ENCODE measurements at regions not wholly inside any gene's neighbourhood (a gene's known extent, or its start where the extent isn't known, plus 50 kb on each side); places are given as distances from the start of the nearest gene placed in this dataset.

- WGBS, 2 donors, result 90 to 93% methylated on average over 1 of the region's 1 CpG
- DNase-seq, result no peak
- Histone ChIP-seq H3K27me3 (no peaks in the 10 kb centered on the region), H3K36me3 (ENCODE audit: low read depth, missing control alignments) (no peaks in the 10 kb centered on the region), H3K9me3 (no peaks in the 10 kb centered on the region), H3K4me1 (no peaks in the 10 kb centered on the region), H3K4me3 (no peak overlapping the region), H3K27ac (no peak overlapping the region)
- intact Hi-C loops (cut with DNase I; ENCODE audit: low total_unique reads), result no loop called here
- TF ChIP-seq POLR2A (IDR thresholded peaks at IDR 0.05) (no peak), CTCF (IDR thresholded peaks at IDR 0.05) (no peak)
These were observed 110.7 kb downstream of the INHBA start for GRCh38 chr7:41592236-41592635.

DNA sequence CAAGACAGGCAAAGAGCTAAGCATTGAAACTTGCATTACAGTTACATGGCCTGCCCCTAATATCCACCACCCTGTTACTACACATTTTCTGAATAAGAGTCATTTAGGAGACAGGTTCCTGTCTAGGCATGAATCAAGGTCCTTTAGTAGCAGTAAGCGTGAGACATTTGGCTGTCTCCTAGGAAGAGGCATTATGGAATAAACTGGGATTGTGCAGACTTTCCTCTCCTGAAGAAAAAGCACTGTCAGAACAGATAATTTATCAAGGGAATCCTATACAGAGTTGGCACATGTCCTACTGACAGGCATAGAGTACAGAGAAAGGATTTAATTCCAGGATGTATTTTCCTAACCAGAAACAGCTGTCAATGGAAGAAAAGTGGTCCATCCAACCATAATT is 111.9 kb downstream of the INHBA start:
- DNase-seq, result no peak
- no peaks in the 10 kb centered on the region for H3K4me1 ChIP-seq
- H3K4me3 ChIP-seq, result no peak overlapping the region
- no peak overlapping the region for H3K27ac ChIP-seq
- 87 to 94% methylated on average over 1 of the region's 1 CpG for WGBS, 2 donors
- H3K9me3 ChIP-seq, result no peaks in the 10 kb centered on the region
- H3K27me3 ChIP-seq, result no peaks in the 10 kb centered on the region
- intact Hi-C loops (cut with DNase I; ENCODE audit: low total_unique reads), result no loop called here
- no peak for TF ChIP-seq POLR2A (IDR thresholded peaks at IDR 0.05)
- TF ChIP-seq CTCF (IDR thresholded peaks at IDR 0.05), result no peak
- no peaks in the 10 kb centered on the region for H3K36me3 ChIP-seq (ENCODE audit: low read depth, missing control alignments)

DNA sequence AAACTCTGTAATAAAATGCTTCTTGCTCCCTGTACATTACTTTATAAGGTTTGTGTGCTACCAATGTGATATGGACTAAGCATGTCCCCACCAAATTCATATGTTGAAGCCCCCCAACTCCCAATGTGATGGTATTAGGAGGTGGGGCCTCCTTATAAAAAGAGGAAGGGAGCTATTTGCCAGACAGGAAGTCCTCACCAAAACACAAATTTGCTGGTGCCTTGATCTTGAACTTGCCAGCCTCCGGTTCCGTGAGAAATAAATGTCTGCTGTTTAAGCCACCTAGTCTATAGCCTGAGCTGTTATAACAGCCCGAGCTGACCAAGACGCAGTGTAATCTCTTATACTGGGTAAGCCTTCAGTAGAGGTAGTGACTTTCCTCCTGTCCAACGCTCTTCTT is 114.5 kb downstream of the INHBA start:
- Histone ChIP-seq H3K9me3 (no peaks in the 10 kb centered on the region), H3K27ac (no peak overlapping the region), H3K36me3 (ENCODE audit: low read depth, missing control alignments) (no peaks in the 10 kb centered on the region), H3K27me3 (no peaks in the 10 kb centered on the region), H3K4me1 (no peaks in the 10 kb centered on the region), H3K4me3 (no peak overlapping the region)
- DNase-seq, result no peak
- intact Hi-C loops (cut with DNase I; ENCODE audit: low total_unique reads), result no loop called here
- TF ChIP-seq CTCF (IDR thresholded peaks at IDR 0.05) (no peak), POLR2A (IDR thresholded peaks at IDR 0.05) (no peak)
- WGBS, 2 donors, result 92 to 93% methylated on average over 5 of the region's 5 CpGs

DNA sequence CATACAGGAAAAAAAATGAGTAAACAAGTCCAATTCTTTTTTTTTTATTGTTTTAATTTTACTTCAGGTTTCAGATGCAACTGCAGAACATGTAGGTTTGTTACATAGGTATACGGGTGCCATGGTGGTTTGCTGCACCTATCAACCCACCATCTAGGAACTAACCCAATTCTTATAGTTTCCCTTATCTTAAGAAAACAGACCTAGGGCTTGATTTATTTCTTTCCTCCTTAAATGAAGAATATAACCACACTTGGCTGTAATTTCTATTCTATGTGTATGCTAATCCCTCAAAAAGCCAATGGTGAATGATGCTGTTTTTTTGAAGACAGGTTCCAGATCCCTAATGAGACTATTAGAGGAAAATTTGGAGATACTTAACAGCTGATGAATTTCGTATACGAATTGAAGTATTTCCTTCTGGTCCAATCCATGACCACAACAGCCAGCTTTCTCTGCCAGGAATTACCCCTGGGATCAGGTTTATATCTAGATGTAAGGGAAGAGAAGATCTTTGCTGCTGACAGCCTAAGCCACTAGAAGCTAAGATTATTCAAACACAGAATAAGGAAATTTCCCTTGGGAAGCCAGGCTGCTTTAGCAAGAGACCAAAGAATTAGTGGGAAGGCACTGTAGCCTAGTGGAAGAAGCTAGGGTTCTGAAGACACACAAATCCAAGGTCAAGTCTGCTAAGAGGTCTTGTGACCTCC is 115.8 kb downstream of the INHBA start:
- Histone ChIP-seq H3K4me3 (no peak overlapping the region), H3K27ac (no peak overlapping the region), H3K9me3 (no peaks in the 10 kb centered on the region), H3K36me3 (ENCODE audit: low read depth, missing control alignments) (no peaks in the 10 kb centered on the region), H3K4me1 (no peaks in the 10 kb centered on the region), H3K27me3 (no peaks in the 10 kb centered on the region)
- TF ChIP-seq CTCF (IDR thresholded peaks at IDR 0.05), result no peak
- TF ChIP-seq POLR2A (IDR thresholded peaks at IDR 0.05), result no peak
- 81 to 87% methylated on average over 3 of the region's 3 CpGs for WGBS, 2 donors
- intact Hi-C loops (cut with DNase I; ENCODE audit: low total_unique reads), result no loop called here
- no peak for DNase-seq

DNA sequence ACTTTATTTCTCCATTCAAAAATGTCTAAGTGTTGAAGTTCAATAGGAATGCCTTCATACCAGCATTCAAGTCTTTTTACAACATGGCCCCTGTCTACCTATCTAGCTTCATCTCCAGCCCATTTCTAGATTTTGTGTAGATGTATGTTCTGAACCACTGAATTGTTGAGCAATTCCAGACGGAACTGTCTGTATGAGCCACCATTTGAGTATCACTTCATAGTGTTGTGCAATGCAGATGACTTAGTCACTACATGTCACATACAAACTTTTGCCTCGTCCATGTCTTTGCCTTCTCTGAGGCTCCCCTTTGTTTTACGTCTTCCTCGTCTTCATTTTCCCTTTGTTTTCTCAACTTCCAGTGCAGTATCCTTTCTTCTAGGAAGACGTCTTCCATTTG is 118.1 kb downstream of the INHBA start:
- TF ChIP-seq CTCF (IDR thresholded peaks at IDR 0.05), result no peak
- TF ChIP-seq POLR2A (IDR thresholded peaks at IDR 0.05), result no peak
- Histone ChIP-seq H3K9me3 (no peaks in the 10 kb centered on the region), H3K4me1 (no peaks in the 10 kb centered on the region), H3K27ac (no peak overlapping the region), H3K27me3 (no peaks in the 10 kb centered on the region), H3K36me3 (ENCODE audit: low read depth, missing control alignments) (no peaks in the 10 kb centered on the region), H3K4me3 (no peak overlapping the region)
- intact Hi-C loops (cut with DNase I; ENCODE audit: low total_unique reads), result no loop called here
- DNase-seq, result no peak
- WGBS, 2 donors, result 91 to 99% methylated on average over 5 of the region's 5 CpGs
